Choroid plexus epithelial cell (primary cell): ENCODE measurements at regions not wholly inside any gene's neighbourhood (a gene's known extent, or its start where the extent isn't known, plus 50 kb on each side); places are given as distances from the start of the nearest gene placed in this dataset.

Experiments used
- DNase-seq: peaks from one replicate; pipeline ENCODE4 v3.0.0-alpha.2; 2010; ENCODE audit warnings: low read depth
- H3K4me3 ChIP-seq: 2 replicates; pipeline ENCODE4 v1.5.1; 2011; ENCODE audit warnings: low read depth, mild to moderate bottlenecking, control low read depth, low read length, moderate library complexity
- CTCF ChIP-seq: conservative IDR thresholded peaks from 2 replicates; pipeline ENCODE4 v1.5.1; 2011; ENCODE audit warnings: low read depth, mild to moderate bottlenecking, control low read depth, inconsistent platforms, low read length, moderate library complexity

- DNase-seq, result no peak
- no peak for TF ChIP-seq CTCF
- no peak overlapping the region for H3K4me3 ChIP-seq
These were observed 1351.1 kb downstream of the TMEM121 start for GRCh38 chr14:106877517-106877916.

- no peak for DNase-seq
- TF ChIP-seq CTCF, result peak; percentile 29
- no peak overlapping the region for H3K4me3 ChIP-seq
These were observed 1352.9 kb downstream of the TMEM121 start for GRCh38 chr14:106879241-106879640.

GRCh38 chr14:106883218-106883692 is 1356.9 kb downstream of the TMEM121 start:
- TF ChIP-seq CTCF, result peak; percentile 44
- peak; percentile 4 for DNase-seq

More at GRCh38 chr14:106883218-106883692, 1356.9 kb downstream of the TMEM121 start:
- H3K4me3 ChIP-seq, result no peak overlapping the region
